ENCODE measurements at regions not wholly inside any gene's neighbourhood (a gene's known extent, or its start where the extent isn't known, plus 50 kb on each side); places are given as distances from the start of the nearest gene placed in this dataset.

DNA sequence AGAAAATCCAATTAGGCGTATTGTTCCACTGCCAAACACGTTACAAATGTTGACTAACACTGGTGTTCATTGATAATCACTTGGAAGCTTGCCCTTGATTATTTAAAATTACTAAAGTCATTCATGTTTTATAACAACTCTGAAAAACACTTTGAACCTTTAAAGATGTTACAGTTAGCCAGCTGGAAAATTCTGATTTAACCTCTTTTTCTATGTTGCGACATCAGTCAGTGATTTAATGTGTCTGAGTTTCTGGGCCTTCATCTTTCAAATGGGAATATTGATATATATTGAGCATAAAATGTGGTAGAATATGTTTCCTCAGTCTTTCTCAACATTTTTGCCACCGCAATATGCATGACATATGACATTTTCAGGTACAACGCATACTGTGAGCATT, 274.1 kb upstream of the TENM3 start:
- no peak for DNase-seq

DNA sequence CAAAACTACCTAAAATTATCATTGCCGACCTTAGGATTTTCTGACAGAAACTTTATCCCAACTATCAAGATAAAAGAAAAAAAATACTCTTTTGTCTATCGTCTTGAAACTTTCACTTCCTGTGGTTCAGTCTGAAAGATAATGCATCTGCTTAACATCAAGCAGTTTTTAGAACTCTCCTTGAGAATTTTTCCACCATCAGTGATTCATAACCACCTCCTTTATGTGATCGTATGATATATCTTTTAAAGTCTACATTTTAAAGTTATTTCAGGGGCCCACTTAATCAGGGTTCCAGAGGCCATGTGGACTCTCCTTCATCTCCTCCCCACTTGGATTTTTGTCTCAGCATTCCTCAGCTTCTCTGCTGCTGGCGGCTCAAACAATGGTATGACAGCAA, 272.8 kb upstream of the TENM3 start:
- DNase-seq, result no peak

GRCh38 chr4:181971411-181971810, 271.8 kb upstream of the TENM3 start:
- DNase-seq, result no peak

GRCh38 chr4:181971973-181972372, 271.2 kb upstream of the TENM3 start:
- no peak for DNase-seq

GRCh38 chr4:181976764-181977163, 266.4 kb upstream of the TENM3 start:
- DNase-seq, result no peak

DNA sequence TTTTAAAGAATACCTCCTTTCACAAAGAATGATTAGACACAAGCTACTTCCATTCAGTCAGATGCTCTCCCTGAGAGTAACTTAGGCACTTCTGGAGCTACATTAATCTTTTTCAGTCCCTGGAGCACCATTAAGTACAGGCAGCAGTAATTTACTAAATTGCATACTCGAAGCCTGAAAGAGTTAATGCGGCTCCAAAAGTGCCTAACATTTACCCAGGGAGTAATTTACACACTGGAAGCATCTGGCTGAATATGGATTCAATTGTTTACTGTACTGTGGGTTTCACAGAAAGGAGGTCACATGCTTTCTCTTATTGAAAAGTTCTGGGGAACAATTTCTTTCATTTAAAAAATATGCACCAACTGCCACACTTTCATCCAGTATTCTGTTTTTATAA, 260.8 kb upstream of the TENM3 start:
- no peak for DNase-seq

DNA sequence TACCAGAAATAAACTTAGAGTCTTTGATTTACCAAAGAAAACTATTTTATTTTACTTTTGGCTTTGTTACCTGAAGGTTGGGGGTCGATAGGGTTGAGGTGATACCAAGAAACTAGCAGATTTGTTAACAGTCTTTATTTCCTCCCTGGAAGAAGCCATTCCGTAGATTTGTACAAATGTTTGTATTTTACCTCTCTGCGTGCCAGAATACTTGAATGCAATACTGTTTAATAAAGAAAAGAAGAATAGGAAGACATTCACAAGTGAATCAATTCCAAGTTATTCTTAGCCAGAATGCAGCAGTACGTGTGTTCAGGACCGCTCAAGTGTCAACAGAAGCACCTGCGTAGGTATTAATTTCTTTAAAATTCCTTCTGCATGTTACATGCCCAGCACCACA, 260.3 kb upstream of the TENM3 start:
- DNase-seq, result no peak

GRCh38 chr4:181987392-181987791, 255.8 kb upstream of the TENM3 start:
- no peak for DNase-seq

- DNase-seq, result no peak
These were observed 254.1 kb upstream of the TENM3 start for GRCh38 chr4:181989071-181989470.

GRCh38 chr4:181991369-181992108, 251.7 kb upstream of the TENM3 start:
- no peak for DNase-seq

- DNase-seq, result no peak
These were observed 244.6 kb upstream of the TENM3 start for GRCh38 chr4:181998398-181999295.

DNA sequence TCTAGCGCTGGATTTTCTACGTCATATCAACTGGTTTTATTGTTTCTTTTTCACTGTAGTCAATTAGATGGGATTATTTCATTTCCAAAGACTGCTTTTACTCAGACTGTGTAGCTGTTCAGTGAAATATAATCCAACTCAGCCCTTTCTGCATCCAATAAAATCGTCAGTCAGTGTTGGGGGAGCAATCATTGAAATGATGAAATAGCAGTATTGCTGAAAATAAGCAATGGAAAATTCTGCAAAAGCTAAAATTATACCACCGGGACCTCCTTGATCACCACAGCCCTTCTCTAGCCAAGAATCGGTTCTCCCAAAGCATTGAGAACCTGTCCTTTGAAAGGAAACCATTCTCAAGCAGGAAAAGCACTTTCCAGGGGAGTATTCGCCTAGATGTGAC, 243.1 kb upstream of the TENM3 start:
- no peak for DNase-seq

- DNase-seq, result no peak
These were observed 232.3 kb upstream of the TENM3 start for GRCh38 chr4:182010876-182011275.

GRCh38 chr4:182014164-182014563, 229.0 kb upstream of the TENM3 start:
- DNase-seq, result no peak

GRCh38 chr4:182015014-182015413, 228.2 kb upstream of the TENM3 start:
- DNase-seq, result no peak

DNA sequence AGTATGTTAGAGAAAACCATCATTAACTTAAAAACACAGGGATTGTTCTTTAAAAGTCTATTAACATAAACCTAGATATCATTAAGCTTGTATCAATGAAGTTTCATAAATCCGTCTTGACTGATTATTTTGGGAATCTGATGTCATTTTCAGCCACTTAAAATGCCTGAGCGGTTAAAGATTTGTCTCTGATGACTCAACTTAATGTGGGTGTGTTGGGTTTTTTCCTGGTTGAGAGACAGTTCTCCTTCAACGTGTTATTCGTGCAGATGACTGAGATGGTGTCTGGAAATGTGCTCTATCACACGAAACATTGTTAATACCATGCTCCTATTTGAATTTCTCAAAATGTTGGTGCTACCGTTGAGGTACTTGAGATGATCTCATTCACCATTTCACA, 227.3 kb upstream of the TENM3 start:
- DNase-seq, result no peak

DNA sequence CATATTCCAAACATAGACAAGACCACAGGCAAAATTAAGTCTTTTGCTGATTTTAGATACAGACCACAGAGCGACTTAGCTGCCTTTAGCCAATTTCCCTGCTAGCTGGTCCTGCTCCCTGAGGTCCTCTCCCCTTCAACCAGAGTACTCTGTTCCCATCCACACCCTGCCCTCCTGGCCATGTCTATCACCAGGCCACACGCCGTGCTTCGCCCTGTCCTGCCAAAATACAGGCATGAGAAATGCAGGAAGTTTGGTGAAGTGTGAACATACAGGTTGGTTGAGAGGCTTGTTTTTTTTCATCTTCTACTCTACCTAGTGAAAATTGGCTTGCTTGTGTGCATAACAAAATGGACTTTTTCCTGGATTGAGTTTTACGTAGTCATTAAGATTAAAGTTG, 226.2 kb upstream of the TENM3 start:
- no peak for DNase-seq

DNA sequence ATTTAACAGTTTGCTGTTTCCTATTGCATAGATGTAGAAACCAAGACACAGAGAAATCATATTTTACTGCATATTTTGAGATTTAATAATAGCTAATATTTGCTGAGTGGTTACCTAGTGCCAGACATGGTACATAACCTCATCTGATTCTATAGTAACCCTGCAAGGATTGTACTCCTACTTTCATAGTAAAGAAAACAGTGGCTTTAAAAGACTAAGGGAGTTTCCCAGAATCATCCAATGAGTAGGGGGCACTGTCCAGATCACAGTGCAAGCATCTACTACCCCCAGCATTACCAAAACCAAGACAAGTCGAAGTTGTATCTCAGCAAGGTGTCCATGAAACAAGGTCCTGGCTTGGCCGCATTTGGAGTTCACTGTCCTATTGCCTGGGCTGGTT, 224.5 kb upstream of the TENM3 start:
- no peak for DNase-seq

- no peak for DNase-seq
These were observed 224.0 kb upstream of the TENM3 start for GRCh38 chr4:182019148-182019652.

DNA sequence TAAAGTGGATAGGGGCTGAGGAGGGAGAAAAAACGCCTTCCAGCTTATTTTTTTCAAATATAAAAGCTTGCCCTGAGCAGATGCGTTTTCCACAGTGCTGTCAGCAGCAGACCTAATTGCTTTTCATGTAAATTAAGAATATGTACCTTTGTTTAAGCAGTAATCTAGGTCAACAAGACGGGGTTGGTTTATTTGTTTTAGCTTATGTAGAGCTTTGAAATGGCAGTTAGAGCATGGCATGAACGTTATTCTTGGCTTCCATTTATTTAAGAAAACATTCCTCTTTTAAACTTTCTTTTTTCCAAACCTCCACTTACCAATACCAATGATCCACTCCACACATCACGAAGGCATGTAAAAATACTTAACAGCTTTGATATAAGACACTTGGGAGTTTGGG, 220.3 kb upstream of the TENM3 start:
- DNase-seq, result peak; percentile 53

- peak; percentile 42 for DNase-seq
These were observed 219.7 kb upstream of the TENM3 start for GRCh38 chr4:182023469-182023868.

DNA sequence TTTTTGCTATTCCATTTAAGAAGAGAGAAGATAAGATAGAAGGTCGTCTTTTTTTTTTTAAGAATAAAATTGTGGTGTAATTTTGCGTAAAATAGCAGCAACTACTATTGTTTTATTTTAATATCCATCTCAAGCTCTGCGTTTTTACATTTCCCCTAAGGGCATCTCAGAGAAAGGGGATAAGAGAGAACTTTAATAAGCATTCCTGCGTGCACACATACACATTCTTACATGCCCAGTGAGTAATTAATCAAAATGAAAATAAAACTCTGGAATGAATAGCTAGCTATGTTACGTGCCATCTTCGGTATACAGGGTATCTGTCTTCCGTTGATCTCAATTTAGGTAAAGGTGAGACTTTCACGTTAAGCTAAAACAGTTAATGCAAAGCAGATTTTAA, 200.3 kb upstream of the TENM3 start:
- no peak for DNase-seq

GRCh38 chr4:182048871-182049270, 194.3 kb upstream of the TENM3 start:
- no peak for DNase-seq

- DNase-seq, result no peak
These were observed 186.3 kb upstream of the TENM3 start for GRCh38 chr4:182056866-182057265.
